Esophagus (tissue), 2 donors: ENCODE measurements at regions not wholly inside any gene's neighbourhood (a gene's known extent, or its start where the extent isn't known, plus 50 kb on each side); places are given as distances from the start of the nearest gene placed in this dataset.

Experiments used
- H3K27ac ChIP-seq, 2 donors: one replicate each; pipeline ENCODE4 v1.5.1; 2013; ENCODE audit warnings: low read depth in 2 of 2, mild to moderate bottlenecking in 2 of 2, inconsistent platforms in 1 of 2, low read length in 1 of 2, moderate library complexity in 1 of 2
- H3K27me3 ChIP-seq, 2 donors: one replicate each; pipeline ENCODE4 v1.6.1; 2013; ENCODE audit warnings: low read length in 2 of 2, control low read depth in 1 of 2, mild to moderate bottlenecking in 1 of 2; ENCODE audit not compliant: insufficient read depth in 2 of 2, control insufficient read depth in 1 of 2
- H3K36me3 ChIP-seq, 2 donors: one replicate each; pipeline ENCODE4 v1.6.1; 2013; ENCODE audit warnings: low read length in 1 of 2; ENCODE audit not compliant: control insufficient read depth in 2 of 2, insufficient read depth in 2 of 2
- H3K4me1 ChIP-seq, 2 donors: one replicate each; pipeline ENCODE4 v1.6.1; 2013; ENCODE audit warnings: low read length in 1 of 2; ENCODE audit not compliant: control insufficient read depth in 2 of 2, insufficient read depth in 2 of 2
- H3K4me3 ChIP-seq, 2 donors: one replicate each; pipeline ENCODE4 v1.5.1; 2013; ENCODE audit warnings: low read length in 2 of 2, mild to moderate bottlenecking in 2 of 2, low read depth in 1 of 2, moderate library complexity in 1 of 2
- H3K9me3 ChIP-seq, 2 donors: one replicate each; pipeline ENCODE4 v1.6.1; 2013; ENCODE audit warnings: mild to moderate bottlenecking in 2 of 2, low read depth in 1 of 2, low read length in 1 of 2, moderate library complexity in 1 of 2; ENCODE audit not compliant: control insufficient read depth in 2 of 2, insufficient read depth in 1 of 2
- WGBS, 2 donors: extraction: QIAGEN DNeasy Blood & Tissue Kit; methylation state at CpG; one replicate each; pipeline ENCODE4 v1.1.7; 2013; 5-methylcytosine and 5-hydroxymethylcytosine counted together
- donor health status: healthy with polysubstance abuse.
- donor health status: Bipolar disorder and iron deficiency.

DNA sequence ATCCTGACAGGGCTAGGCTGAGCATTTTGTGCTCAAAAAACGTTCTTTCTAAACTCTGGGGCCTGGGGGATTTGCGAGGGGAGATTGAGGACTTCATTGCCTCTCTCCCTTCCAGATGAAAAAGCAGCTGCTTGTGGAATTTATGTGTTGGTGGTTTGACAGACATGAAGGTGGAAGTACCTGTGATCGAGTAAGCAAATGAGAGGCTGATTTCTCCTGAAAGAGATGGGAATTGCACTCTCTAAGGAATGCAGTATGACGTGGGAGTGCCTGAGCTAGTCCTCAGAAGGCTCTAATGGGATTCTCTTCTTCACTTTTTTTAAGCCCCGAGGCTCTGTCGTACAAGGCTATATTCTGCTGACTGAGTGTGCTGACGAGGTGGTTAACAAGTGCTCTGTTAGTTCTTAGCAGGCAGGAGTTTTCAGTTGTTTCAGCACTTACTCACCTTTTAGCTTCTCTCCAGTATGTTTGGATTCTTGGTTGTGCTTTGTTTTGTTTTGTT lies 426.8 kb upstream of the CNKSR2 start:
- Histone ChIP-seq H3K36me3 (no peaks in the 10 kb centered on the region), H3K4me3 (no peak overlapping the region), H3K4me1 (no peaks in the 10 kb centered on the region), H3K9me3 (no peaks in the 10 kb centered on the region), H3K27ac (no peak overlapping the region), H3K27me3 (no peaks in the 10 kb centered on the region)
- WGBS, 2 donors: 9 to 16% methylated on average over 7 of the region's 7 CpGs

DNA sequence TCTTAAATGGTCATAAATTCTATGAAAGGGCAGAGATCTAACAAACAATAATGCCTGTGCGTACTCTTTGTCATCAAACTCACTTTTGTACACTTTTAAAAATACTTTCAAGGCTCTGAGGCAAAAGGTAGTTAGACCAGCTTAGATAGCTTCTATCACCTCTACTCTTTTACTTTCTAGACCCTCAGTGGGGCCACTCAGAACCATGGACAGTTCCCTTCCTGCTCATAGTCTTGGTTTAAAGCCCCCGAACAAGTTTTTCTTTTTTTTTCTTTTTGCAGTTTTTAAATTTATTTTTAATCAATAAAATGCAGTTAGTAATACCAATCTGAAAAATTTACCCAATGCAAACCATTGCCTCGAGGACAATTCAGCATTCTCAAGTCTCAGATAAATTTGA lies 460.5 kb upstream of the CNKSR2 start:
- 24 to 36% methylated on average over 3 of the region's 3 CpGs for WGBS, 2 donors
- Histone ChIP-seq H3K4me3 (no peak overlapping the region), H3K36me3 (no peaks in the 10 kb centered on the region), H3K27me3 (no peaks in the 10 kb centered on the region), H3K9me3 (no peaks in the 10 kb centered on the region), H3K4me1 (no peaks in the 10 kb centered on the region), H3K27ac (no peak overlapping the region)

DNA sequence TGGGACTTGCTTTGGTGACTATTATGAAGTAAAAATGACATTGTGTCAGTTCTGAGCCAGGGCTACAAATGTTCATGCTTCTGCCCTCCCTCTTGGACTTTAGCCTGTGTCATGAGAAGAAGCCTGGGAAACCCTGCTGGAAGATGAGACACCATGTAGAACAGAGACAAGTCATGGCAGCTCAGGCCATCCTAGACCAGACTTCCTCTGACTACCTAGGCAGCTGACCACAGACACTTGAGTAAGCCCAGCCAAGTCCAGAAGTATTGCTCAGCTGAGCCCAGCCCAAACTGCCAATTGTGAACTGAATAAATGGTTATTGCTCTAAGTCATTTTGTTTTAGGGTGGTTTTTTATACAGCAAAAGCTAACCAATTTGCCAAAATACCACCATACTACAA lies 467.6 kb upstream of the CNKSR2 start:
- Histone ChIP-seq H3K4me3 (no peak overlapping the region), H3K4me1 (no peaks in the 10 kb centered on the region), H3K27ac (no peak overlapping the region), H3K9me3 (no peaks in the 10 kb centered on the region), H3K36me3 (no peaks in the 10 kb centered on the region), H3K27me3 (no peaks in the 10 kb centered on the region)

DNA sequence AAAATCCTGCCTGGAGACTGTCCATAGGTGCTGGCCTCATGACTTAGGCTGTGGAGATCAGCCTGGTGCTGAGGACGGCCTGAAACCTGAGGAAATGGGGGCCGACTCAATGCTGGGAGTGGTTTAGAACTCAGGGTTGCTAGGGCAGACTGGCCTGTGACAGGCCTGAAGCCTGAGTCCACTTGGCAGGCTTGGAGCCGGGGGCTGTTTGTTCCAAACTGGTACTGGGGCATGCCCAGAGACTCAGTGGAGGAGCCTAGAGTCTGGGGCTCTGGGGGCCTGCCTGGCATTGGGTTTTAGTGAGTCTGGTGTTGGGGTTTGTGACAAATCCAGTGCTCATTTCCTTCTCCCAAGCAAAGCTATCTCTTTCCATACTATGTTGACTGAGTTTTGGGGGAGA lies 489.7 kb upstream of the CNKSR2 start:
- WGBS, 2 donors: 68 to 74% methylated on average over 3 of the region's 3 CpGs
- Histone ChIP-seq H3K27ac (no peak overlapping the region), H3K4me3 (no peak overlapping the region), H3K4me1 (no peaks in the 10 kb centered on the region), H3K27me3 (no peaks in the 10 kb centered on the region), H3K9me3 (peaks cover 0 to 2% of the 10 kb centered on the region in 2 donors), H3K36me3 (no peaks in the 10 kb centered on the region)

- H3K27ac ChIP-seq: no peak overlapping the region
- H3K4me3 ChIP-seq: no peak overlapping the region
- no peaks in the 10 kb centered on the region for H3K4me1 ChIP-seq
- H3K9me3 ChIP-seq: peaks cover 0 to 7% of the 10 kb centered on the region in 2 donors
- no peaks in the 10 kb centered on the region for H3K36me3 ChIP-seq
- H3K27me3 ChIP-seq: no peaks in the 10 kb centered on the region
These were observed 510.6 kb upstream of the CNKSR2 start for GRCh38 chrX:20863649-20864048.

DNA sequence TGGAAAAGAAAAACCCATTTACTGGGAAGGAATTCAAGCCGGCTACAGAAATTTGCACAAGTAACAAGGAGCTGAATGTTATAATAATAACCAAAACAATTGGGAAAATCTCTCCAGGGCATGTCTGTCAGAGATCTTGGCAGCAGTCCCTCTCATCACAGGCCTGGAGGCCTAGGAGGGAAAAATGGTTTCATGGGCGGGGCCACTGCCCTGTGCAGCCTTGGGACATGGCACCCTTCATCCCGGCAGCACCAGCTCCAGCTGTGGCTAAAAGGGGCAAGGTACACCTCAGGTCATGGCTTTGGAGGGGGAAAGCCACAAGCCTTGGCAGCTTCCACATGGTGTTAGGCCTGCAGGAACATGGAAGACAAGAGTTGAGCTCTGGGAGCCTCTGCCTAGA lies 513.1 kb upstream of the CNKSR2 start:
- Histone ChIP-seq H3K36me3 (no peaks in the 10 kb centered on the region), H3K4me1 (no peaks in the 10 kb centered on the region), H3K4me3 (no peak overlapping the region), H3K9me3 (peaks cover 0 to 7% of the 10 kb centered on the region in 2 donors), H3K27me3 (no peaks in the 10 kb centered on the region), H3K27ac (no peak overlapping the region)
- 68 to 86% methylated on average over 3 of the region's 3 CpGs for WGBS, 2 donors

DNA sequence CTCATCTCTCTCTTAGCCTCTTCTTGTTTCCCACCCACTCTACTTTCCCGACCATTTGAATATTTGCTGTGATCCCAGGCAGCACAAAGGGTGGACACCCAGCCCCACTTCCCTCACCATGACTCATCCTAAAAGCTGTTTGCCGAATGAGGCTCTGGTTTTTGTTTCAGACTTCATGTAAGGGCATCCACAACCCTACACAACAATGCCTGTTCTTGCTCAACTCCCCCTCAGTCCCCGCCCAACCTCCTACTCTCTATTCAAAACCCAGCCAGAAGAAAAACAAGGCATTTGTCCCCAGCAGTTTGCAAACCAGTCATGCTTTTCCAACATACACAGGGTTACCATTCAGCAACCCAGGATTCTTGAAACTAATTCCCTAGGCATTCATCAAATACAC lies 516.5 kb upstream of the CNKSR2 start:
- no peaks in the 10 kb centered on the region for H3K27me3 ChIP-seq
- WGBS, 2 donors: 43 to 45% methylated on average over 3 of the region's 3 CpGs

DNA sequence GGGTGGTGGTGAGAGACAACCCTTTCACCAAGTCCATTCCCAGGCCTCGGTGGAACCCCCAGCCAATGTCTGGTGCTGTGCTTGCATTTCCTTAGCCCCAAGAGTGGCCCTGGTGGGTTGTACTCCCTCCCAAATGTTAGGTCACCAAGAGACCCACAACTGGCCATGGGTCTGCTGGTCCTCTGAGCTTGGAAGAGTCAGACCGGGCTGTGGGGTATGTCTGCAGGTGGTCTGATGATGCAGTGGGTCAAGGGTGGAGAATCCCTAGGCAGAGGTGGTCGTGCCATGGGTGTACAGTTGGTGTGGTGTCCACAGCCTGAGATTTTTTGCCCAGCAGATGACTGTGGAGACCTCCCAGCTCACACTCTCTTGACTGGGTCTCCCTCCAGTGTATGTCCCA lies 535.7 kb upstream of the CNKSR2 start:
- Histone ChIP-seq H3K27me3 (no peaks in the 10 kb centered on the region), H3K36me3 (no peaks in the 10 kb centered on the region), H3K27ac (no peak overlapping the region), H3K4me3 (no peak overlapping the region), H3K9me3 (no peaks in the 10 kb centered on the region), H3K4me1 (no peaks in the 10 kb centered on the region)
- WGBS, 2 donors: 70 to 73% methylated on average over 3 of the region's 3 CpGs

More for the DNA sequence above, 516.5 kb upstream of the CNKSR2 start:
- H3K36me3 ChIP-seq: no peaks in the 10 kb centered on the region
- no peaks in the 10 kb centered on the region for H3K4me1 ChIP-seq
- no peak overlapping the region for H3K27ac ChIP-seq
- peaks cover 0 to 7% of the 10 kb centered on the region in 2 donors for H3K9me3 ChIP-seq
- no peak overlapping the region for H3K4me3 ChIP-seq

DNA sequence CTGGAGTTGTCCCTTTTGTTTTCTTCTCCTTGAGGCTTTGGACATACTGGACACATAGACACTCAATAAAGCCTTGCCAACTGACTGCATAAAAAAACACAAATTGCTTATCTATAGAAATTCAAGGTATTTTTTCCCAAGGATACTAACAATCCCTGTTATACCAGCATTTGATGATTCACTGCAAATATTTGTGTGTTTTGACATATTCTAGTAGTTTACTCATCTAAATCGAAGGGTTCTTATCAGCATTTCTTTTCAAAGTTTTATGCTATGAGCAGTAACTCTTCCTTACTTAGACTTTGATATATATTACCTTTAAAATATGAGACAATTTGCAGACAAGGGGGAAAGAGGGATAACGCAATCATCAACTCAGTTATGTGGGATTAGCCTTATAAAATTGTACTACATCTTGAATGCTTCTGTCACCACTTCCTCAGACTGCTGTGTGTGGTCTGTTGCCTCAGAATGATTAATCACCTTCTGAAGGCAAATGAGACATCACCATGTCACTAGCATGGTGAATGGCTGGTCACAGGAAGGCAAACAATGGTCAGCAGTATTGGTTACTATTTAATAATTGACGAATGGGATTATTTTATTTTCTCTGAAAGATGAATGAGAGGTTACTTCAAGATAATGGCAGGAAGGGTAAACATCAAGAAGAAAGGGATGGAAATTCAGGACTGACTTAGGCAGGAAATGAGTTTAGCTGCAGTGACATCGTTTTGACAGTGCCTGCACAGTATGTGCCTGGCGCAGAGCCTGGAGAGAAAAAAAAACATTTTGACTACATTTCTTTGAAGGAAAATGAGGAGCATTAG lies 544.3 kb upstream of the CNKSR2 start:
- Histone ChIP-seq H3K4me3 (no peak overlapping the region), H3K36me3 (no peaks in the 10 kb centered on the region), H3K27ac (no peak overlapping the region), H3K9me3 (no peaks in the 10 kb centered on the region), H3K4me1 (no peaks in the 10 kb centered on the region), H3K27me3 (no peaks in the 10 kb centered on the region)
- 30 to 32% methylated on average over 5 of the region's 5 CpGs for WGBS, 2 donors

DNA sequence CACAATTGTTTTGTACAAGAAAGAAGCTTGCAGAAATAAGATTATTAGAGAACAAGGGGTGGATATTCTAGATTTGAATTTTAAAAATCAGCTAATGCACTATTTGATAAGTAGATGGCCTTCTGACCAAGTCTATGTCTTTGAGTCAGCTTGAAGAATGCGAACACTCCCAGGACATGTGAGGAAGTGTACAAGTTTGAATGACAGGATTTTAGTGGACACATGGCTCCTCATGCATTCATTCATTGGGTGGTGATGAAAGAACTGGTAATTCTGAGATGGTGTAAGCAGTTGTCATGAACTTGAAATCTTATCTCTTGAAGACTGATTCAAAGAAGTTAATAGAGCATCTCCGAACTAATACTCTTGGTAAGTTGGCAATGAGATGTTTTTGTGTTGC lies 548.2 kb upstream of the CNKSR2 start:
- H3K9me3 ChIP-seq: no peaks in the 10 kb centered on the region
- no peak overlapping the region for H3K4me3 ChIP-seq
- no peaks in the 10 kb centered on the region for H3K36me3 ChIP-seq
- no peak overlapping the region for H3K27ac ChIP-seq
- no peaks in the 10 kb centered on the region for H3K27me3 ChIP-seq
- no peaks in the 10 kb centered on the region for H3K4me1 ChIP-seq
- WGBS, 2 donors: 63 to 85% methylated on average over 2 of the region's 2 CpGs
